OCI-LY1 (cell line): ENCODE measurements at regions not wholly inside any gene's neighbourhood (a gene's known extent, or its start where the extent isn't known, plus 50 kb on each side); places are given as distances from the start of the nearest gene placed in this dataset.
A peak's percentile ranks its signal among the peaks of the same experiment; 100 is the strongest.

ENCODE experiments used
- H2AFZ ChIP-seq: fragments of 200-600 bp; sonication (generic), shearing (Covaris generic); 2 replicates; pipeline ENCODE4 v1.6.0; 2014; ENCODE audit warnings: antibody characterized with exemption, mild to moderate bottlenecking, low read length
- H3F3A ChIP-seq: fragments of 200-600 bp; sonication (generic), shearing (Covaris generic); 2 replicates; pipeline ENCODE4 v1.6.0; 2014; ENCODE audit warnings: mild to moderate bottlenecking, antibody characterized with exemption, low read length, moderate library complexity; ENCODE audit not compliant: insufficient read depth
- H3K27ac ChIP-seq: fragments of 200-600 bp; sonication (generic); 2 replicates; pipeline ENCODE4 v1.5.1; 2014; ENCODE audit warnings: low read length, mixed run types, mild to moderate bottlenecking, low read depth; ENCODE audit not compliant: poor library complexity, severe bottlenecking
- H3K27me3 ChIP-seq: fragments of 200-600 bp; sonication (generic); 2 replicates; pipeline ENCODE4 v1.6.0; 2014; ENCODE audit warnings: antibody characterized with exemption, mild to moderate bottlenecking, low read length, moderate library complexity; ENCODE audit not compliant: insufficient read depth
- H3K36me3 ChIP-seq: fragments of 200-600 bp; sonication (generic); 2 replicates; pipeline ENCODE4 v1.6.1; 2014; ENCODE audit warnings: mild to moderate bottlenecking, antibody characterized with exemption, low read length, moderate library complexity, mixed read lengths; ENCODE audit not compliant: insufficient read depth
- H3K4me1 ChIP-seq: fragments of 200-600 bp; sonication (generic); 2 replicates; pipeline ENCODE4 v1.5.1; 2014; ENCODE audit warnings: mild to moderate bottlenecking, low read length, moderate library complexity; ENCODE audit not compliant: insufficient read depth, severe bottlenecking
- H3K4me2 ChIP-seq: fragments of 200-600 bp; sonication (generic), shearing (Covaris generic); 2 replicates; pipeline ENCODE4 v1.6.1; 2014; ENCODE audit warnings: low read length
- H3K4me3 ChIP-seq: fragments of 200-600 bp; sonication (generic); 2 replicates; pipeline ENCODE4 v1.5.1; 2014; ENCODE audit warnings: low read length, low read depth, mild to moderate bottlenecking, mixed read lengths; ENCODE audit not compliant: poor library complexity, severe bottlenecking
- H3K79me2 ChIP-seq: fragments of 200-600 bp; shearing (Covaris generic); 2 replicates; pipeline ENCODE4 v1.6.1; 2016; ENCODE audit warnings: mixed run types, low read length, mixed read lengths; ENCODE audit not compliant: insufficient read depth
- H3K9ac ChIP-seq: fragments of 200-600 bp; sonication (generic), shearing (Covaris generic); 2 replicates; pipeline ENCODE4 v1.6.1; 2014; ENCODE audit warnings: mild to moderate bottlenecking, low read length, mixed read lengths
- H3K9me2 ChIP-seq: fragments of 200-600 bp; sonication (generic), shearing (Covaris generic); 2 replicates; pipeline ENCODE4 v1.6.1; 2014; ENCODE audit warnings: low read depth, mild to moderate bottlenecking, low read length, mixed read lengths
- H3K9me3 ChIP-seq: fragments of 200-600 bp; shearing (Covaris generic); 2 replicates; pipeline ENCODE4 v1.6.1; 2014; ENCODE audit warnings: low read length, mixed read lengths
- H4K20me1 ChIP-seq: fragments of 200-600 bp; sonication (generic), shearing (Covaris generic); 2 replicates; pipeline ENCODE4 v1.6.0; 2016; ENCODE audit warnings: mild to moderate bottlenecking, low read length; ENCODE audit not compliant: insufficient read depth
- CTCF ChIP-seq: fragments of 200-600 bp; sonication (generic), shearing (Covaris generic); IDR thresholded peaks from 2 replicates; pipeline ENCODE4 v1.5.1; 2017; ENCODE audit warnings: mild to moderate bottlenecking, antibody characterized with exemption, low read length, moderate library complexity, mixed read lengths
- EZH2 ChIP-seq: fragments of 200-600 bp; sonication (generic), shearing (Covaris generic); IDR thresholded peaks from 2 replicates; pipeline ENCODE4 v1.8.0; 2017; ENCODE audit warnings: borderline replicate concordance, mixed run types, mild to moderate bottlenecking, antibody characterized with exemption, low read length, moderate library complexity, mixed read lengths

GRCh38 chr6:27810768-27811450, 101.3 kb downstream of the OR2B2 start:
- H3K27me3 ChIP-seq: no peaks in the 10 kb centered on the region
- no peak overlapping the region for H2AFZ ChIP-seq
- H3K27ac ChIP-seq: peak overlapping the region; percentile 100

GRCh38 chr6:27809939-27810767, 102.0 kb downstream of the OR2B2 start:
- peak overlapping the region; percentile 98 for H3K9ac ChIP-seq
- peaks cover 28% of the 10 kb centered on the region for H3F3A ChIP-seq
- H3K79me2 ChIP-seq: no peaks in the 10 kb centered on the region
- H3K27me3 ChIP-seq: no peaks in the 10 kb centered on the region
- TF ChIP-seq CTCF: peak; percentile 18; the same call in 1 of the 2 replicates
- TF ChIP-seq EZH2: no peak
- H3K4me2 ChIP-seq: peak overlapping the region; percentile 80
- no peaks in the 10 kb centered on the region for H3K9me3 ChIP-seq
- H4K20me1 ChIP-seq: no peaks in the 10 kb centered on the region
- H3K4me3 ChIP-seq: peak overlapping the region; percentile 81
- H2AFZ ChIP-seq: no peak overlapping the region
- H3K4me1 ChIP-seq: peaks cover 63% of the 10 kb centered on the region
- H3K36me3 ChIP-seq: peaks cover 5% of the 10 kb centered on the region; the same call in 1 of the 2 replicates
- peak overlapping the region; percentile 100 for H3K27ac ChIP-seq
- no peaks in the 10 kb centered on the region for H3K9me2 ChIP-seq

More at GRCh38 chr6:27810768-27811450, 101.3 kb downstream of the OR2B2 start:
- peaks cover 5% of the 10 kb centered on the region; the same call in 1 of the 2 replicates for H3K36me3 ChIP-seq
- H3K9me3 ChIP-seq: no peaks in the 10 kb centered on the region
- peak overlapping the region; percentile 81 for H3K4me3 ChIP-seq
- peaks cover 69% of the 10 kb centered on the region for H3K4me1 ChIP-seq
- H3K4me2 ChIP-seq: peak overlapping the region; percentile 80
- TF ChIP-seq CTCF (no peak), EZH2 (no peak)
- H3K9me2 ChIP-seq: no peaks in the 10 kb centered on the region
- no peaks in the 10 kb centered on the region for H3K79me2 ChIP-seq
- H3F3A ChIP-seq: peaks cover 25% of the 10 kb centered on the region
- H3K9ac ChIP-seq: peak overlapping the region; percentile 98
- H4K20me1 ChIP-seq: no peaks in the 10 kb centered on the region

GRCh38 chr6:27809067-27809938, 102.9 kb downstream of the OR2B2 start:
- peaks cover 28% of the 10 kb centered on the region for H3F3A ChIP-seq

More at GRCh38 chr6:27809067-27809938, 102.9 kb downstream of the OR2B2 start:
- Histone ChIP-seq H3K4me3 (peak overlapping the region; percentile 81), H3K4me2 (peak overlapping the region; percentile 80), H3K4me1 (peaks cover 60% of the 10 kb centered on the region), H3K9me2 (no peaks in the 10 kb centered on the region), H3K9ac (peak overlapping the region; percentile 98), H3K36me3 (peaks cover 5% of the 10 kb centered on the region; the same call in 1 of the 2 replicates), H3K27me3 (no peaks in the 10 kb centered on the region), H3K27ac (peak overlapping the region; percentile 100), H3K79me2 (no peaks in the 10 kb centered on the region), H4K20me1 (no peaks in the 10 kb centered on the region), H3K9me3 (no peaks in the 10 kb centered on the region), H2AFZ (no peak overlapping the region)
- TF ChIP-seq CTCF (no peak), EZH2 (no peak)
